T-helper 2 cell treated with Interferon-gamma antibody and Interleukin-4, amounts not matched to agents 5 μg/mL and 100 μg/mL, for 36 hours (primary cell): ENCODE measurements at regions not wholly inside any gene's neighbourhood (a gene's known extent, or its start where the extent isn't known, plus 50 kb on each side); places are given as distances from the start of the nearest gene placed in this dataset.

Source experiments
- DNase-seq: peaks from one replicate; pipeline ENCODE4 v3.0.0; 2021; ENCODE audit warnings: low spot score
- H3K27ac Mint-ChIP-seq: one replicate; pipeline ENCODE4 v1.8.0; 2021; ENCODE audit warnings: mild to moderate bottlenecking, mixed read lengths
- H3K27me3 Mint-ChIP-seq: one replicate; pipeline ENCODE4 v1.8.0; 2021; ENCODE audit warnings: low read depth, mixed read lengths
- H3K36me3 Mint-ChIP-seq: one replicate; pipeline ENCODE4 v1.8.0; 2021; ENCODE audit warnings: low read depth, mixed read lengths
- H3K4me1 Mint-ChIP-seq: one replicate; pipeline ENCODE4 v1.8.0; 2021; ENCODE audit warnings: low read depth, mixed read lengths
- H3K4me3 Mint-ChIP-seq: one replicate; pipeline ENCODE4 v1.8.0; 2022; ENCODE audit warnings: mild to moderate bottlenecking, moderate library complexity, mixed read lengths
- H3K9me3 Mint-ChIP-seq: one replicate; pipeline ENCODE4 v1.8.0; 2021; ENCODE audit warnings: mixed read lengths

DNA sequence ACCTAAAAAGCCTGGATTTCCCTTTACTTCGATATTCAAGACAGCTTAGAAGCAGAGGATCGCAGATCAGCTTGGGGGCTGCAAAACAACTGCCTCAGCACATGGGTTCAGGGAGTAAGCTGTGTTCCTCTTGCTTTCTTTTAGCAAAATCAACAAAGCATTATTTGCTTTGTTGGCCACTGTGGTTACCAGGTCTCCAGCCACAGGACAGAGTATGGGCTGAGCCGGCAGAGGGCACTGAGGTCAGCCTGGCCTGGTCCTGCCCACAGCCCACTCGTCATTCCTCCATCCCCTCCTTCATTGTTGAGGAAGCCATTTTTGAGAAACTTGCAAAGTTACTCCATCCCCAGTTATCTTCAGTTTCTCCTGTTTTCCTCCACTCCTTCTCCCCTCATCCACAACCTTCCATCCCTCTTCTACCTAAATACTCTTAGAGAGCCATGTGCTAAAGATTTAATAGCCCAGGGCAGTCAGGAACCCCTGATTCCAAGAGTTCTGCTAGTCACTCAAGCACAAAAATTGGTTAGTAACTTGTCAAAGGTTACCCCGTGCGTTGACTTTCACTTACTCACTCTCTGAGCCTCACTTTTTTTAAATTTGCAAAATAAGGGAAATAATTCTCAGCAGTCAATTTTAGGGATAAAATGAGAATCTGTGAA lies 60.0 kb upstream of the HES1 start:
- Mint-ChIP-seq H3K4me3 (no peak overlapping the region), H3K27ac (no peak overlapping the region), H3K9me3 (no peaks in the 10 kb centered on the region), H3K27me3 (peaks cover 70% of the 10 kb centered on the region), H3K4me1 (peaks cover 4% of the 10 kb centered on the region), H3K36me3 (no peaks in the 10 kb centered on the region)
- DNase-seq: no peak

DNA sequence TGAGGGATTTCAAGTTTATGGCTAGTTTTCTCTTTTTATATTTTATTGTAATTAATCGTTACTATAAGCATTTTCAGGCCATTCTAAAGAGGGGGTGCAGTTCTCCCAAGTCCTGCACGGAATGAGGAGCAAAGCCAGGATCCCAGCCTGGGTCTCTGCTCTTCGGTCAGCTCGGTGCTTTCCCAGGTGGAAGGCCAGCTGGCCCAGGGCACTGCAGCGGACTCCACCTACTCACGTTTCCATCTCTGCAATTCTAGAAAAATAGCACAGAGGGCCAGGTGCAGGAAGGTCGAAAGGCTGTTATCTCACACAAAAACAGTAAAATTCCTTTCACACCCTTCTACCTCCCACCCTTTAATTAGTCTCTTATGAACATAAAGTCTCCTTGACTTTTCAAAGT lies 59.5 kb upstream of the HES1 start:
- no peak for DNase-seq
- H3K4me3 Mint-ChIP-seq: no peak overlapping the region
- no peaks in the 10 kb centered on the region for H3K36me3 Mint-ChIP-seq
- peaks cover 3% of the 10 kb centered on the region for H3K4me1 Mint-ChIP-seq
- no peak overlapping the region for H3K27ac Mint-ChIP-seq
- no peaks in the 10 kb centered on the region for H3K9me3 Mint-ChIP-seq
- peaks cover 69% of the 10 kb centered on the region for H3K27me3 Mint-ChIP-seq

DNA sequence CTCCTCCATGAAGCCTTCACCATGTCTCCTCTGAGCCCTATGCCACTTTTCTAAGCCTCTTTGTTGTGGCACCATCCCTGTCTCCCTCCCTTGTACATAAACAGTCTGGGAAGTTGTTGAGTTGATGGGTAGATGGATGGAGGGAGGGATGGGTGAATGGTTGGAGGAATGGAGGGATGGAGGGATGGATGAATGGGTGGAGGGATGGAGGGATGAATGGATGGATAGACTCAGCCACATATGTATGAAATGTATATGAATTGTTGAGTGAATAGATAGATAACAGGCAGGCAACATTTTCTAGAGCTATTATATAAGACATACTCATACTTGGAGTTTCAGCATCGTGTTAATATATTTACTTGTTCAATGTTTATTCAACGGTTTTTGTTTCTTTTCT lies 58.3 kb upstream of the HES1 start:
- DNase-seq: no peak
- H3K9me3 Mint-ChIP-seq: no peaks in the 10 kb centered on the region
- no peak overlapping the region for H3K4me3 Mint-ChIP-seq
- H3K36me3 Mint-ChIP-seq: no peaks in the 10 kb centered on the region
- H3K4me1 Mint-ChIP-seq: no peaks in the 10 kb centered on the region
- H3K27me3 Mint-ChIP-seq: peaks cover 60% of the 10 kb centered on the region
- H3K27ac Mint-ChIP-seq: no peak overlapping the region

DNA sequence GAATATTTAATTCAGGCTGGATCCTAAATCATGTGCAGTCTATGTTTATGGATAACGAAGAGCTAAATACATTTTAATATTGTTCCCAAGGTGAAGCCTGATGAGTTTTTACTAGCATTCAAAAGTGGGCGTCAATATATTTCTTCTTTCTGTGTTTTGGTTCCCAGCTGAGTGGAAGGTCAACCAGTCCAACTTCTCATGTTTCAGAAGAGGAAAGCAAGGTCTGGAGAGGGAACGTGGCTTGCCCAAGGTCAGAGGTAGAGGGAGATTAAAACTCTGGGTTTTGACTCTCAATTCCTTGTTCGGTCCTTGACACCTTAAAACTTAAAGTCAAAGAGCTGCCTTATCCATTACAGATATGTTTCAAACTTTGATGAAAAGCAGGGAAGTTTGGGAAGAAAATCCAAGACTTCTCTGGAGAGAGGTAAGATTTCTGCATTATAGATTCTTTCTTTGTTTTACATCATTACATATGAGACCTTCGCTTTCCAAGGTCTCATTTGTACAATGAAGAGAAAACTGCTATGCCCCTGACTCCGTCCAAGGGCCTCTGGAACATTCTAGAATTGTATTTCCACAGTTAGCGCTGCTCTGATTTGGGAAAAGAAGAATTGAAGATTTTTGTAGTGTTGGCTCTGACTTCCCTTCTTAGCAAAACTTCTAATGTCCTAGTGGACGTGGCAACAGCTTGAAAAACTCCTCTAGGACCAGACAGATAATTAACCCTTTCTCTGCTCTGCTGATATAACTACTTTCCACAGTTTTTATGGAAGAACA lies 57.7 kb upstream of the HES1 start:
- no peak overlapping the region for H3K27ac Mint-ChIP-seq
- no peaks in the 10 kb centered on the region for H3K36me3 Mint-ChIP-seq
- H3K27me3 Mint-ChIP-seq: peaks cover 58% of the 10 kb centered on the region
- H3K9me3 Mint-ChIP-seq: no peaks in the 10 kb centered on the region
- no peak for DNase-seq
- no peak overlapping the region for H3K4me3 Mint-ChIP-seq
- no peaks in the 10 kb centered on the region for H3K4me1 Mint-ChIP-seq

DNA sequence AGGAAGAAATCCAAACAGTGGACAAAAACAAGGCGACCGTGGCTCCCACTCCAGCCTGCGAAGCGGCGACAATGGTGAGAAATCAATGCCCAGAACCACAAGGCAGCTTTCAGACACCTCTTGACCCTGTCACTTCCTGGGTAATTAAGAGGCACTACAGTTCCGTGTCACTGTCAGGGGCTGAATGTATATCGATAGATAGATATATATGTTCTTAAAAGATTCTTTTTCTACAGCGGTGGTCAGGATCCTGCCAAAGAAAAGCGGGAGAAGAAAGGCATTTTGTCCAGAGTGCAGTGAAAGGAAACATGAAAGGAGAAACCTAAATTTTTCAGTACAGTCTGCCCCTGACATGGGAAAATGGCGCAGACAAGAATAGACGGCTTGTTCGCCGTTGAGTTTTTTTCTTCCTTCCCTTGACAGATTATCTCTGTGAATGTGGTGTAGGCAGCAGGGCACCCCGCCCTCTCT lies 56.2 kb upstream of the HES1 start:
- no peaks in the 10 kb centered on the region for H3K36me3 Mint-ChIP-seq
- H3K4me1 Mint-ChIP-seq: peaks cover 6% of the 10 kb centered on the region
- no peak for DNase-seq

DNA sequence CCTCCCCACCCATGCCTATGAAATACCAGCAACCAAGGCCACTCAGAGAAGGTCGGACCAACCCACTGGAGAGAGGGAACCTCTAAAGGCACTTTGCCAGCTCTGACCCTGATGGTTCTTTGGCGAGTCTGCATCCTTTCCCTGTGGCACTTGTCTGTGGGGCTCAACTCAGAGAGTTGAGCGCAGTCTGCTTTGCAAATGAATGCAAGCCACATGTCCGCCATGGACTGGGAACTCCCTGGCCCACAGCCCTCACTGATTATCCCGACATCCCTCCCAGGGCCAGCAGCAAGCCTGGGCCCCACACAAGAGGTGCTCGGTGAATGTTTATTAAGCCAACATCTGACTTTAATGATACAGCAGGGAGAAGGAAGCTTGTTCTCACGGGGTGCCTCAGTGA lies 55.5 kb upstream of the HES1 start:
- no peak overlapping the region for H3K27ac Mint-ChIP-seq
- no peaks in the 10 kb centered on the region for H3K36me3 Mint-ChIP-seq
- H3K4me3 Mint-ChIP-seq: no peak overlapping the region
- no peak for DNase-seq
- no peaks in the 10 kb centered on the region for H3K9me3 Mint-ChIP-seq
- H3K27me3 Mint-ChIP-seq: peaks cover 49% of the 10 kb centered on the region
- peaks cover 8% of the 10 kb centered on the region for H3K4me1 Mint-ChIP-seq

More for the DNA sequence above, 56.2 kb upstream of the HES1 start:
- Mint-ChIP-seq H3K27me3 (peaks cover 49% of the 10 kb centered on the region), H3K27ac (no peak overlapping the region), H3K9me3 (no peaks in the 10 kb centered on the region), H3K4me3 (no peak overlapping the region)

DNA sequence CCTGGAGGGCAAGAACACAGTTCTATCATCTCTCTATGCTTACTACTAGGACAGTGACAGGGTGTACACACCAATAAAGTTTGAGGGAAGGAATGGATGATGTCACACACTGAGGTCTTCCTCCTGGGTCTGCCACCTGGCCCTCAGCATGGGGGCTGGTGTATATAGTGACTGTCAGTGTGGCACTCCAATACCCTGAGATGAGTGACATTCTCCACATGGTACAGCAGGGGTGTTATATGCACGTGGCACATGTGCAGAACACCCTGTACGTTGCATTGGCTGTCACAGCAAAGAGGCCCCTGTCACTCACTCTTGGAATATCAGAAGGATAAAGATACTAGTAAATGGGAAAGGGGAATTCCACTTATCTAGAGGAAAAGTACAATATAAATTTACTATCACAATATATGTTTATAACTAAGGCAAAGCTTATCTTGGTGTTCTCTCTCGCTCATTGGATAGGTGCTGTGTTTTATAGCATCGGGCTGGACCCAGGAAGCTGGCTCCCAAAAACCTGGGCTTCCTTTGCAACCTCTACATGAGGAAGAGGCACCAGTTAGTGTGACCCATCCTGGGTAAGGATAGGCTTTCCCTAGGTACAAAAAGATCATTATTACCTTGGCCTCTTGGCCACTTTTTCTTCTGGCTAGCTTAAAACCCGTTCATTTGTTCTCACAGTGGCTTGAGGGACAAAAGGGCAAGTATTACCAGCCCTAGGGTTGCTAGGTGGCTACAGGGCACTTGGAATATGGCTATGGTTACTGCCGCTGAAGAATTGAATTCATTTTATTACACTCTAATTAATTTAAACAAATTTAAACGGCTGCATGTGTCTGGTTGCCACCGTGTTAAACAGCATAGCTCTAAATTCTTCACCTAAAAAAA lies 54.8 kb upstream of the HES1 start:
- Mint-ChIP-seq H3K27me3 (peaks cover 47% of the 10 kb centered on the region), H3K4me1 (peaks cover 8% of the 10 kb centered on the region), H3K27ac (no peak overlapping the region), H3K36me3 (no peaks in the 10 kb centered on the region), H3K4me3 (no peak overlapping the region), H3K9me3 (no peaks in the 10 kb centered on the region)
- DNase-seq: no peak

DNA sequence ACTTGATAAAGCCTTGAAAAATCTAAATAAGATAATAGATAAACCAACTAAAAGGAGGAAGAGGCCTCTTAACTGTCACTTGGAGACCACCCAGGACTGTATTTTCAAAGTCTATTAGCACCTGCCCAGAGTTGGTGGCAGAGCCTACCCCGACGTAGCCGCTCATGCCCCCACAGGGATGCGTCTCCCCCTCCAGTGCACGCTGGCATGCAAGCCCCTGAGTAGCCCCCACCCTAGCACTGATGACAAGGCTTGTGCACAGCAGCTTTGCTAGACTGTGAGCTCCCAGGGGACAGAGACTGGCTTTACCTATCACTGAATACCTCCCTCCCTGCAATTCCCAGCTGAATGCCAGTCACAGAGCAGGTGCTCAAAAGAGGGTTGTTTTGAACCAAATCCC lies 54.1 kb upstream of the HES1 start:
- Mint-ChIP-seq H3K4me1 (peaks cover 8% of the 10 kb centered on the region), H3K4me3 (no peak overlapping the region), H3K27ac (no peak overlapping the region), H3K27me3 (peaks cover 48% of the 10 kb centered on the region), H3K9me3 (no peaks in the 10 kb centered on the region), H3K36me3 (no peaks in the 10 kb centered on the region)
- DNase-seq: no peak

DNA sequence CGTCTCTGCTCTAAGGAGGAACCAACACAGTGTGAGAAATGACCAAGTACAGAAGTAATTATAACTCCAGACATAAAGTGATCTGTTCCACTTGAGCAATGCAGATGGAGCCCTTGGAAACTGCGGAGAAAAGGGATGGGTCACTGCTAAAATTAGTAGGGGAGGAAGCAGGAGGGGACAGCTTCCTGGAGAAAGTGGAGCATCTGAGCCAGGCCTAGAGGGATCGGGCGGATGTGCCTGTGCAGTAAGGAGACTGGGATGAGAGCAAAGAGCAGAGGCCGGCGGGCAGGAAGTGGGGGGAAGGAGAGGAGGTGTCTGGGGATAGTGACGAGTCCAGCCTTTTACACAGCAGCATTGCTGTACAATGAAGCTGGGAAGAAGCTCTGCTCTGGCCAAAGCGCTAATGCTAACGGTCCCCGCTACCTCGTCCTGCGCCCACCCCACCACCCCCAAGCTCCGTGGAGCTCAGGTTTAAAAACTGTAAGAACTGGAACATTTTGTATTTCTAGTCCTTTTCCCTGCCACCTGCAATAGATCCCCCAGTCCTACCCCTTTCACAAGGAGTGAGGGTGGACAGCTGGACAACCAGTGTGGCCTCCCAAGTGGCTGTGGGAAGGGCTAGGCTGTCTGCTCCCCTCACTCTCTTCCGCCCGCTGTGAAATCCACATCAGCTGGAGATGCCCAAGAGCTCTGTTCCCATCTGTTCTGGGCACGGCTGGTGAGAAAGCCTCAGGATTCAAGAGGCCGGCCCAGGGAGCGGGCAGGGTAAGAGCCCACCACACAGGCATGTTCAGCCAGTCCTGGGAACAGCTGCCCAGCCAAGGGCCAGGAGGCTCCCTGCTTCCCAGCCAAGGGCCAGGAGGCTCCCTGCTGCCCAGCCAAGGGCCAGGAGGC lies 53.0 kb upstream of the HES1 start:
- H3K4me1 Mint-ChIP-seq: peaks cover 8% of the 10 kb centered on the region
- H3K9me3 Mint-ChIP-seq: no peaks in the 10 kb centered on the region
- H3K4me3 Mint-ChIP-seq: no peak overlapping the region
- DNase-seq: no peak
- H3K27me3 Mint-ChIP-seq: peaks cover 43% of the 10 kb centered on the region
- no peak overlapping the region for H3K27ac Mint-ChIP-seq
- no peaks in the 10 kb centered on the region for H3K36me3 Mint-ChIP-seq

DNA sequence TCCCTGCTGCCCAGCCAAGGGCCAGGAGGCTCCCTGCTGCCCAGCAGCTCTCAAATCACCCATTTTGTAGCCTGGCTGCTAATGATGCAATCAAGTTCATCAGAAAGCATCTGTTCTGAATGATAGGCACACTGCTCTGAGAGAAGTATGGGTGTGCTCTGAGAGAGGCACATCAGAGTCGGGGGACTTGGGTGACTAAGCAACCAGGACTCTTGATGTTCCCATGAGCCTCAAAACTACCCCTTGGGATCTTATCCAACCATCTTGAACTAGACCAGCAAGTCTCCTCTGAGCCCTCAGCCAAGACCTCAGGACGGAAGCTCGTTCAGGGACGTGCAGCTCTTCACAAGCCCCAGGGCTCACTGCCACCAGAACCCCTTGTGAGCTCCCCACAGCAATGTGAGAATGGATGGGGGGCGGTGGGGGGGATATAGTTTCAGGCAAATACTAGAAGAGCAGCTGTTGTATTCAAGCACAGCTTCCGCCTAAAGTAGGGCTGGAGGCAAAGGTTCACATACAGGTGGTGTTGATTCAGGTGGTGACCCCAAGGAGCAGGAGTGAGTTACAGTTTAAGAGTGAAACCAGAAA lies 52.2 kb upstream of the HES1 start:
- H3K4me3 Mint-ChIP-seq: no peak overlapping the region
- H3K36me3 Mint-ChIP-seq: no peaks in the 10 kb centered on the region
- H3K27ac Mint-ChIP-seq: no peak overlapping the region
- DNase-seq: no peak
- peaks cover 36% of the 10 kb centered on the region for H3K27me3 Mint-ChIP-seq
- H3K9me3 Mint-ChIP-seq: no peaks in the 10 kb centered on the region
- peaks cover 8% of the 10 kb centered on the region for H3K4me1 Mint-ChIP-seq

DNA sequence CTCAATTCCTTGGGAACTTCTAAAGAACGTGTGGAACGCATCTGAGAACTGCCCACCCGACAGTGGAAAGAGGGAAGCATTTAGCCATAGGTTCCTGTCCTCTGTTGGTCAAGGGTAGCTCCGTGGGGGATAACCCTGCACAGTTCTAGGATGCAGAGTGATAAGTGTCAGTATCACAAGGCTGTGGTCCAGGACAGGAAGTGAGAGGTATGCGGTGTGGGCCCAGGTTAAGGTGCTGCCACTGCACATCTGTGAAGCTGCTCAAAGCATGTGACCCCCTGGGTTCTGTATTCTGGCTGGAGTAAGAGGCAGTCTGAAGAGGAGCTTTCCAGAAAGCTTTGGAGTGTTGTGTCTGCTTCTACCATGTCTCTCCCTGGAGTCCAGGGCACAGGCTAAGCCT lies 51.7 kb upstream of the HES1 start:
- H3K4me3 Mint-ChIP-seq: no peak overlapping the region
- H3K27ac Mint-ChIP-seq: no peak overlapping the region
- H3K27me3 Mint-ChIP-seq: peaks cover 34% of the 10 kb centered on the region
- H3K9me3 Mint-ChIP-seq: no peaks in the 10 kb centered on the region
- DNase-seq: no peak
- H3K36me3 Mint-ChIP-seq: no peaks in the 10 kb centered on the region
- H3K4me1 Mint-ChIP-seq: peaks cover 8% of the 10 kb centered on the region
